RKO (cell line): ENCODE measurements at regions not wholly inside any gene's neighbourhood (a gene's known extent, or its start where the extent isn't known, plus 50 kb on each side); places are given as distances from the start of the nearest gene placed in this dataset.
A peak's percentile ranks its signal among the peaks of the same experiment; 100 is the strongest.

Source experiments
- DNase-seq: peaks from one replicate; pipeline ENCODE4 v3.0.0-alpha.2; 2016; ENCODE audit warnings: low spot score

DNA sequence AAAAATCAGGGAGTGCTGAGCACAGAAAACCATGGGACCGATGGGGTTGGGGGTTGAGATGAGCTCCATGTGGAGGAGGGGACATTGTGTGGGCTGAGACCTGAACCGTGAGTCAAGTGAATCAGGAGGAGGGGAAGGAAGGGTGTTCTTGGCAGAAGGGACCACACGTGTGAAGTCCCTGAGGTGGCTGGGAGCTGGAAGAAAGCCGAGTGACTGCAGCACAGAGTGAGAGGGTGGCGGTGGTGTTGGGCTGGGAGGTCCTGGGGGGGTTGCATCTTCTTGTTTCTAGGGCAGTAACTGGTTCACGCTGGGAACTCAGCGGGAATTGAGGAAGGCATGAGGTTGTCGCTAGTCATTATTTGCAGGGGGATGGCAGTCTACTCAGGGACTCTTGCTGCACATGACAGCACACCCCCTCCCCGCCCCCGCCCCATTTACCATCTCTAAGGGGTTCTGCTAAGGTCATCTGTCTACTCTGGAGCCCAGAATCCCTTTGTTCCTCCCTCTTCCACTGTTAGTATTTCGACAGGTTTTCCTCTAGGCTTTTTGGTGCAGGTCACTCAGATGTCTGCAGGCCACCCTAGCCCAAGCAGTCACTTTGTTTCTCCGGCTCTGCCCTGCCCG lies 254.3 kb downstream of the TLE3 start:
- DNase-seq: no peak

DNA sequence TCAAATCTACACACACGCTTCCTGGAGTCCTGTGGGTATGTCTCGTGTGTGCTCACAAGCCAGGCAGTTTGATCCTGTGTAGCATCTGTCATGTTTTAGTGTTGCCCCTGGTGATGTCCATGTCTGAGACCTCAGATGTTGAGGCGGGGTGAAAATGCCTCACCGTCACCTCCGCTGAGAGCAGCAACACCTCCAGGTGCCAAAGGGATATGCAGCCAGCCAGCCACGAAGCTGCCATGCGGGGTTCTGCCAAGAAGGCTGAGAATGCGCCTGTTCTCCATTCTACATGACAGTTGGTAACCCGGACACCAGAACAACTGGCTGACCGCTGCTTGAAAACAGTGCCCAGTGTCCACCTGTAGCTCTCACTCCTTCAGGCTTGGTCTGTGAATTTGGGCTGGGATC lies 253.8 kb downstream of the TLE3 start:
- no peak for DNase-seq

GRCh38 chr15:69845159-69845558 lies 252.6 kb downstream of the TLE3 start:
- DNase-seq: no peak

- DNase-seq: no peak
These were observed 250.1 kb downstream of the TLE3 start for GRCh38 chr15:69847625-69848024.

- DNase-seq: no peak
These were observed 249.6 kb downstream of the TLE3 start for GRCh38 chr15:69848096-69848495.

DNA sequence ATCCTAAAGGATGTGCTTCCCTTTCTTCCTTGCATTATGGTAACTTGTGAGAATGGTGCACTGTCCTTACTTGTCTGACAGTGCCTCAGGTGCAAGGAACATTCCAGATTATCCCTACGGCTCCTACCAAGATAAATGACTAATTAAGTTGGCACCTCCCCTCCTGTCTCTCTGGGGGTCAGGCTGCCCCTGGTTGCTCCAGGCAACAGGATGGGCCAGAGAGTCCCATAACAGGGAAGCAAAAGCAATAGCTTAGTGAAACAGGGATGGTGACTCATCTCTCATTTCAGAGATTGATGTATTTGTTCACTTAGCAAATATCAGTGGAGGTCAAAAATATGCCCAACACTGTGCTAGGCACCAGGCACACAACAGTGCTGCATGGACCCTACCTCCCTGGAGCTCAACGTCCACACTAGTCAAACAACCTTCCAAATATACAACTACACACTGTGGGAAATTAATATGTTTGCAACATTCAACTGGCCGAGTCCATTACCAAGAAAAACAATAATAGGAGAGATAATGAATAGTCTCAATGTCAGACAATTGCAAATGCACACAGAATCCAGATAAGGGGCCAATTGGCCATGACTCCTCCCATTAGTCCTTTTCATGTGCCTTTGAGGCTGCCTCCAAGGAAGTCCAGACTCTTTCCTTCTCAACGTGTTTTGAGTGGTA lies 249.0 kb downstream of the TLE3 start:
- no peak for DNase-seq

- DNase-seq: no peak
These were observed 248.5 kb downstream of the TLE3 start for GRCh38 chr15:69849232-69849610.

GRCh38 chr15:69852482-69852881 lies 245.2 kb downstream of the TLE3 start:
- no peak for DNase-seq

- no peak for DNase-seq
These were observed 244.8 kb downstream of the TLE3 start for GRCh38 chr15:69852916-69853315.

GRCh38 chr15:69853544-69853951 lies 244.2 kb downstream of the TLE3 start:
- DNase-seq: peak; percentile 55

DNA sequence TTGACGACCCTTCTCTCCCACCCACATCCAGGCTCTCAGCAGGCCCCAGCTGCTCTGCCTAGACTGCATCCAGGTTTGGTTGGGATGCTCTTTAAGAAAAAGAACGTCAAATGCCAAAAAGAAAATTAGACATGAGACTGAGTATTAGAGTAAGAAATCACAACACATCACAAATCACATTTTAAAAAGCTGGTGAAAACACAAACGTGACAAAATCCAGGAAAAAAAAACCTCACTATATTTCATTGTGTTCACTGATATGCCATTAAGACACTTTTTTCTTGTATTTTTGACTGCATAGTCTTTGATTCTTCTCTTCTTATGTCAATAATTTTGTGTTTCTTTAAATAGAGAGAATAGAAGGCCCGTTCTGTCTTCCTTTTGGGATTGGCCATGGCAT lies 243.7 kb downstream of the TLE3 start:
- DNase-seq: no peak

DNA sequence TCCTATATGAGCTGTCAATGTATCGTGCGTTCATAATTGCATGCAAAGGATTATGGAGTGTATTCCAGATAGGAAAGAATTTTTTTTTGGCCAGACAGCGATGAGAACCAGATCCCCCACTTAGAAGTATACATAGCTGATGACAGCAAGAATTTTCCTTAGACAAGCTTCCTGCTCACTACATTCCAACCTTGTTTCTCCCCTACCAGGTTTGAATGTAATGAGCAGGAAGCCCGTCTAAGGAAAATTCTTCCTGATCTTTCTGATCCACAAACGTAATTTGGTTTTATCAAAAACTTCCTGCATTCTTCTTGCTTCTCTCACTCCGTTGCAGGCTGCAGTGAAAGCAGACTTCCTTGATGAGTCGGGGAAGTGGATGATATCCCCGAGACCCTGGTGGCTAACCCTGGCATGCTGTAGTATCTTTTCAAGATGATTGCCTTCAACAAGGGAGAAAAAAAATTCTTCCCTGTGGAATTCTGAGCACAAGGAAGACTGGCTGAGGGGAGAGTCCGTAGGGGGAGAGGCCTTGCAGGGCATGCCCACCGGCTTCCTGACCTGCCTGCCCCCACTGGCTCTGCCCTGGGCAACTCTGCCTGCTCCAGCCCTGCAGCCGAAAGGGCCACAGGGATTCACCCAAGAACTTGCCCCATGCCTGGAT lies 243.1 kb downstream of the TLE3 start:
- no peak for DNase-seq

DNA sequence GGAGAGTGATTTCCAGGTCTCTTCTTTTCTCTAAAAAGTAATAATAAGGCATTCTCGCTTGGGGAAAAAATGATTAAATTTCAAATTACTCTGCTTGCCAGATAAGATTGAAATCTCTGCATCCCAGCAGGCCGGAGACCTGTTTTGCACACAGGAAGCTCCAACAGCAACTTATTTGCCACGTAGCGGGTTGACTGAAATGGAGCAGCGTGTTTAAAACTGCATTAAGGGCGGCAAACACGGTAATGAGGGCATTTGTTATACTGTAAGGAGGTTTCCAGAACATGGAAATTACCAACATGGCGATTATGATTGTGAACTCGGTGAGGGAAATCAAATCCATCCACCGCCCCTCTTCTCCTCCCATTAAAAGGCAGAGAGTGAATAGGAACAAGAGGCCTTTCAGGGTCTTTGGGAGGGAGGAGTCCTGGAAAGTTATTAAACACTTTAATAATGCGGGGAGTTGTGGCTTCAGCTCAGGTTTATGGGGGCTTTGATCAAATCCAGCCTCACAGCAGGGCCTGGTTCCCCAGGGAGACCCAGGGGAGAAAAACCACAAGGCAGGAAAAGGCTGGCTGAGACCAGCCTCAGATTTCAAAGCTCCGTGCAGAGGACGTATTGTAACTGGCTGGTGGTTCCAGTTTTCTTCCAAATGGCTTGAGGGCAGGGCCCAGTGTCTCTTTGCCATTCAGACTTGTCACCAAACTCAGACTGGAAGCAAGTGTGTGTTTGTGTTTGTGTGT lies 242.3 kb downstream of the TLE3 start:
- DNase-seq: no peak

DNA sequence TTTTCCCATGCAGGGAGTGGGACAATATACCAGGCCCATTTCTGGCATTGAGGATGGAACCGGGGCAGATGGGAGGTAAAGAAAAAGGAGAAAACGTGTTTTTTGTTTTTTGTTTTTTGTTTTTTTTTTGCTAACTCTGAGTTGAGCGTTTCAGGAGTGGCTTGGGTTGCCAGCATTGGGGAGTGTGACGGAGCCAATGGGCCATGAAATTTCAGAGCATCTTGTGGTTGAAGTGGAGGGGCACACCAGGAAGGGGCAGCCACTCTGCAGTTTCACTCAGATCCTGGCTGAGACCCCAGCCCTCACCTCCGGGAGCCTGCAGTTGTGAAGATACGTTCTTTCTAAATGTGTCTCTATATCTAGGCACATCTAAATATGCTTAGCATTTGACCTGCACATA lies 240.5 kb downstream of the TLE3 start:
- no peak for DNase-seq

DNA sequence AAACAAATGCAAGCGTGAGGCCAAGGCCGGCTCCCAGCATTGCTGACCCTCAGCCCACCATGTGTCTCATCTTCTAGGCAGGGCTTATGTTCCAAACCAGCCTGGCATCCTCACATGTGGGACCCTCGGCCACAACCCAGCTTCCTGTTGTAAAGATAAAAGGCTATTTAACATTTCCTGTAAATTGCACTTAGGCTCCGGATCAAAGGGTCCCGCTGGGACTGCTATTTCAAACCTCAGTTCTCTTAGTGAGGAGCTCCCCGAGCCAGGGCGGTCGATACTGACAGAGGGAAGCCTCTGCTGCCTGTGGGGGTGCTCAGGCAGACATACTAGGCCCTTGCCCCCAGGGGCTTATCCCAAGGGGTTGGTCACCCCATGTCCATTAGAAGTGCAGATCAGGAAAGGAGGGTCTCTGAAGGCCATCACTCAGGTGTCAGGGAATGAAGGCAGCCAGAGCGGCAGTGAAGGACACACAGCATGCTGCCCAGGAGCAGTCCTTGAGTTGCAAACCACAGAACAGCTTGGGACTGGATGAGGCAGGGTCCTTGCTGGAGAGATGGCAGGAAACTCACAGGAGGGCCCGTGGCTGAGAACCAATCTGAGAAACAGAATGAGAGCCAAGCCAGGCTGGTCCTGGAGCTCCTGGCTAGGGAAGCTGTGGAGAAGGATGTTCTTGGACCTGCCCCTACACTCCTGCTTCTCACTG lies 239.9 kb downstream of the TLE3 start:
- no peak for DNase-seq

DNA sequence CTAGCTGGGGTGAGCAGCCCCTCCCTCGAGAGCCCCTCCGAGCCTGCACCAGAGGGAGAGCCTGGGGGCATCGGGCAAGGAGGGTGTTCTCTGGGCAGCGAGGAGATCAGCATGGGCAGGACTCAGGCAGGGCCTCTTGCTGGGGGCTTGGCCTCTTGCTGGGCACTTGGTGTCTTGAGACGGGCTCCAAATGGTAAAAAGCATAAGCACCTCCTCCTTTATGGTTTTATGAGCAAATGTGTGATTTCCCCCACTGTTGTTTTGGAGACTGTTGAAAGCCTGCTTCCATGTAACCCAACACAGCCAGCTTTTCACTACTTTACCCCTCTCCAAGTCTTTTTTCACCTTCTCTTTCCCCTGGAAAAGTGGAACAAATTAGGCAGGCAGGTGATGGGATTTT lies 239.3 kb downstream of the TLE3 start:
- DNase-seq: no peak

- DNase-seq: no peak
These were observed 237.9 kb downstream of the TLE3 start for GRCh38 chr15:69859866-69860265.

DNA sequence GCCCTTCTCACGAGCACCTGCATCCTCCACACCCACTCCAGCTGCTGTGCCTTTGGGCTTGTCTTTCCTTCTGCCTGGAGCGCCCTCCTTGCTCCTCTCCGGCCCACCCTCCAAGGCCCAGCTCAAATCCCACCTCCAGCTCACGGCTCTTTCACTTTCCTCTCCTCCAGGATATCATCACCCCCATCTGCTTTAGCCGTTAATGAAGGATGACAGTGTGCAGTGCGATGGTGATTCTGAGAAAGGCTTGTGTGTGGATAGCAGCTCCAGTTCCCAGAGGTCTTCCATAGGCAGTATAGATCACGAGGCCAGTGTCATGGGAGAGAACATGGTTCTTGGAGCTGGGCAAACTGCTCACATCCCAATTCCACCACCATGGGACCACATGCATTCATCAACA lies 237.4 kb downstream of the TLE3 start:
- DNase-seq: no peak

DNA sequence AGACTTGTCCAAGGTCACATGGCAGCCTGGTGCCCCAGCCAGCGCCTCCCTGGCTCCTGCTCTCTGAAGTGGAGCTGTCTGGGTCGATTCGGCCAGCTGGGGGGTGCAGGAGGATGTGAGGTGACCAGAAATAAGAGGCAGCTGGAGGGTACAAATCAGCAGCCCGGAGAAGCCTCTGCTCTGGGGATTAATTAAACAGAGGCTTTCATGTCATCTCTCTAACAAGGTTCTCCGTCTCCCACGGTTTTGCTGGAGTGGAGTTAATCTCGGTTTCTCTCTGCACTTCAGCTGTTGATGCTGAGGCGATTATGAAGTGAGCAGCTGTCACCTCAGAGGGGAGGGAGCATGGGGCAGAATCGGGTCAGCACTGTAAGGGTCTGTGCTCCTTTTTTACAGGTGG lies 236.8 kb downstream of the TLE3 start:
- no peak for DNase-seq

GRCh38 chr15:69861331-69862171 lies 236.2 kb downstream of the TLE3 start:
- DNase-seq: no peak

DNA sequence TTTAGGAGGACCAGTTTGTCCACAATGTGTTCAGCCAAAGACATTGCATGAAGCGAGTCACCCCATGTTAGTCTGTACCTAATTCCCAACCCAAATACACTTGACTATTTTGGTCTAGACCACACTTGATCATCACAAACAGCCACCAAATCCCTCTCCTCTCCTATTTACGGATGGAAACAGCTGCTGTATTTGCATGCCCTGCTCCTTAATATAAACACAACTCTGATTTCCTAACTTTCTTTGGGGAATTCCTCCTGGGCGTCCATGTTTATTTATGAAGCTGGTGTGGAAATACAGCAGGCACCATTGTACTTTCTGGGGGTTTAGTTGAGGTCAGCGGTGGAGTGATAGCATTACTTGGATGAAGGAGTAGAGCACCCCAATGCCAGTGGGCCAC lies 235.2 kb downstream of the TLE3 start:
- no peak for DNase-seq
